Astrocyte of the spinal cord (primary cell): ENCODE measurements at regions not wholly inside any gene's neighbourhood (a gene's known extent, or its start where the extent isn't known, plus 50 kb on each side); places are given as distances from the start of the nearest gene placed in this dataset.

Experiments used
- DNase-seq: peaks from one replicate; pipeline ENCODE4 v3.0.0; 2011; ENCODE audit warnings: low read depth, low spot score
- H3K4me3 ChIP-seq: 2 replicates; pipeline ENCODE4 v1.5.1; 2011; ENCODE audit warnings: low read depth, mild to moderate bottlenecking, low read length, moderate library complexity
- CTCF ChIP-seq: IDR thresholded peaks from 2 replicates; pipeline ENCODE4 v1.5.1; 2012; ENCODE audit warnings: low read depth, mild to moderate bottlenecking, low read length, inconsistent platforms
- in situ Hi-C: cut with HindIII; loops from 2 replicates; pipeline ENCODE4 v1.10.0; 2017; ENCODE audit warnings: low sequenced_read_pairs

GRCh38 chr1:200252531-200252930, 157.3 kb downstream of the ZNF281 start:
- in situ Hi-C loops, result no loop called here
- TF ChIP-seq CTCF, result no peak
- no peak overlapping the region for H3K4me3 ChIP-seq
- peak; percentile 36 for DNase-seq

DNA sequence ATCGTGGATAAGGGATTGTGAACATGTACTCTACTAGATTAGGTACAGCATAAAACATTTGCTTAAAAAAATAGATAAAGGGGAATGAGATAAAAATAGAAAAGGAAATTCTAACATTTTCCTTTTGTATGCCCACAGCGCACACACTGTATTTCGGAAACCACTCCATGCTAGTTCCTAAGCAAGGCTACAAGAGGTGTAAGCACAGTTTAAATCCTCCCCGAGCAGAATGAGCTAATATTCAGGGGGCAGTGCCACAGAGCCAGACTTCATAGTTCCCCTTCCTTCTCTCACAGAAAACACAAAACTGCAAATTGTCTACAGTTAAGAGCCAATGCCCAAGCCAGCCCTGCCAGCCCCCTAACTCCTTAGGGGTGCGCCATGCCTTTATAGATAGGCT, 159.4 kb downstream of the ZNF281 start:
- in situ Hi-C loops, result no loop called here
- no peak overlapping the region for H3K4me3 ChIP-seq
- TF ChIP-seq CTCF, result no peak
- DNase-seq, result no peak

DNA sequence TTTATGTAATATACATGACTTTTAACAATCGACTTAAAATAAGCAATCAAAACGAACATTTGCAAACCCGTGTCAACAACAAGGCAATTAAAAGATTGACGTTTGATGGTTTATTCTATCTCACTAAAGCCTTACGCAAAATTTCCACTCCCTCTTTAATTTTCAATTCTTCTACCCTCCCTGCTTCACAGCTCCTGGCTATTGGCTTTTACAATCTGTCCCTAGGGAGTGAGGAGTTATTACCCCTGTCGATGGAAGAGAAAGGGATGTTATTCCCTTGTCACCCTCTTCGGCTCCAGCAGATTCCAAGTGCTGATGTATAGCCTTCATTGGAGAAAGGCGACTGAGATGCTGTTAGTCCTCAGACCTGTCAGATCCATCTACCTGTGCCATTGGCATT, 161.3 kb downstream of the ZNF281 start:
- in situ Hi-C loops, result no loop called here
- no peak overlapping the region for H3K4me3 ChIP-seq
- DNase-seq, result no peak
- TF ChIP-seq CTCF, result no peak

- DNase-seq, result no peak
- no peak overlapping the region for H3K4me3 ChIP-seq
- TF ChIP-seq CTCF, result no peak
- in situ Hi-C loops, result no loop called here
Observed at GRCh38 chr1:200247518-200247917, 162.3 kb downstream of the ZNF281 start.

GRCh38 chr1:200245473-200245872, 164.4 kb downstream of the ZNF281 start:
- no peak for DNase-seq
- in situ Hi-C loops, result no loop called here

GRCh38 chr1:200243042-200243437, 166.8 kb downstream of the ZNF281 start:
- peak; percentile 41 for DNase-seq
- TF ChIP-seq CTCF, result no peak
- in situ Hi-C loops, result no loop called here
- H3K4me3 ChIP-seq, result peak overlapping the region; percentile 2

More at GRCh38 chr1:200245473-200245872, 164.4 kb downstream of the ZNF281 start:
- no peak overlapping the region for H3K4me3 ChIP-seq
- TF ChIP-seq CTCF, result no peak
